Peyer's patch (tissue), 4 donors: ENCODE measurements at regions not wholly inside any gene's neighbourhood (a gene's known extent, or its start where the extent isn't known, plus 50 kb on each side); places are given as distances from the start of the nearest gene placed in this dataset.

Experiments
- DNase-seq, 3 donors: peaks; one replicate each; pipeline ENCODE4 v3.0.0-alpha.2; 2017 to 2019
- H3K27ac ChIP-seq, 4 donors: fragments of 200-600 bp; sonication (generic); one replicate each; pipeline ENCODE4 v1.5.1; 2016 to 2019
- H3K27me3 ChIP-seq, 2 donors: fragments of 200-600 bp; sonication (generic); one replicate each; pipeline ENCODE4 v1.5.1; 2019
- H3K36me3 ChIP-seq, 3 donors: fragments of 200-600 bp; sonication (generic); one replicate each; pipeline ENCODE4 v1.5.1; 2016 to 2019
- H3K4me1 ChIP-seq, 4 donors: fragments of 200-600 bp; sonication (generic); one replicate each; pipeline ENCODE4 v1.5.1; 2016 to 2019
- H3K4me3 ChIP-seq, 4 donors: fragments of 200-600 bp; sonication (generic); 1 replicate in 3 of 4; 2 replicates in 1 of 4; pipeline ENCODE4 v1.5.1; 2016 to 2019; ENCODE audit warnings: mild to moderate bottlenecking in 1 of 4
- H3K9me3 ChIP-seq, 4 donors: fragments of 200-600 bp; sonication (generic); one replicate each; pipeline ENCODE4 v1.5.1; 2016 to 2019; ENCODE audit warnings: mild to moderate bottlenecking in 1 of 4
- POLR2A ChIP-seq, 2 donors: fragments of 450-650 bp; IDR thresholded peaks; one replicate each; pipeline ENCODE4 v1.5.1; 2017; ENCODE audit warnings: antibody characterized with exemption in 2 of 2, mild to moderate bottlenecking in 2 of 2, moderate library complexity in 2 of 2
- TF ChIP-seq, protein P1 (sequence below), 6 experiments: fragments of 450-650 bp in 4 of 6; fragments of 200-600 bp in 2 of 6; sonication (generic) in 1 of 6; IDR thresholded peaks; one replicate each; pipeline ENCODE4 v1.5.1; 2017 to 2019; ENCODE audit warnings: antibody characterized with exemption in 6 of 6, mild to moderate bottlenecking in 3 of 6, moderate library complexity in 1 of 6

GRCh38 chr10:52450762-52451291, 136.7 kb downstream of the DKK1 start:
- TF ChIP-seq POLR2A (IDR thresholded peaks at IDR 0.05), result no peak
- TF ChIP-seq, protein P1, sequence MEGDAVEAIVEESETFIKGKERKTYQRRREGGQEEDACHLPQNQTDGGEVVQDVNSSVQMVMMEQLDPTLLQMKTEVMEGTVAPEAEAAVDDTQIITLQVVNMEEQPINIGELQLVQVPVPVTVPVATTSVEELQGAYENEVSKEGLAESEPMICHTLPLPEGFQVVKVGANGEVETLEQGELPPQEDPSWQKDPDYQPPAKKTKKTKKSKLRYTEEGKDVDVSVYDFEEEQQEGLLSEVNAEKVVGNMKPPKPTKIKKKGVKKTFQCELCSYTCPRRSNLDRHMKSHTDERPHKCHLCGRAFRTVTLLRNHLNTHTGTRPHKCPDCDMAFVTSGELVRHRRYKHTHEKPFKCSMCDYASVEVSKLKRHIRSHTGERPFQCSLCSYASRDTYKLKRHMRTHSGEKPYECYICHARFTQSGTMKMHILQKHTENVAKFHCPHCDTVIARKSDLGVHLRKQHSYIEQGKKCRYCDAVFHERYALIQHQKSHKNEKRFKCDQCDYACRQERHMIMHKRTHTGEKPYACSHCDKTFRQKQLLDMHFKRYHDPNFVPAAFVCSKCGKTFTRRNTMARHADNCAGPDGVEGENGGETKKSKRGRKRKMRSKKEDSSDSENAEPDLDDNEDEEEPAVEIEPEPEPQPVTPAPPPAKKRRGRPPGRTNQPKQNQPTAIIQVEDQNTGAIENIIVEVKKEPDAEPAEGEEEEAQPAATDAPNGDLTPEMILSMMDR (IDR thresholded peaks at IDR 0.05), result no peak
- no peaks in the 10 kb centered on the region for H3K36me3 ChIP-seq
- H3K4me1 ChIP-seq, result no peaks in the 10 kb centered on the region
- H3K27ac ChIP-seq, result no peak overlapping the region
- DNase-seq, result no peak
- H3K9me3 ChIP-seq, result no peaks in the 10 kb centered on the region
- no peak overlapping the region for H3K4me3 ChIP-seq
- H3K27me3 ChIP-seq, result no peaks in the 10 kb centered on the region

GRCh38 chr10:52451817-52452216, 137.7 kb downstream of the DKK1 start:
- Histone ChIP-seq H3K27me3 (no peaks in the 10 kb centered on the region), H3K4me3 (no peak overlapping the region), H3K36me3 (no peaks in the 10 kb centered on the region), H3K4me1 (no peaks in the 10 kb centered on the region), H3K27ac (no peak overlapping the region), H3K9me3 (no peaks in the 10 kb centered on the region)
- no peak for TF ChIP-seq POLR2A (IDR thresholded peaks at IDR 0.05)
- TF ChIP-seq, protein P1 (IDR thresholded peaks at IDR 0.05), result no peak
- no peak for DNase-seq

GRCh38 chr10:52452600-52453493, 138.8 kb downstream of the DKK1 start:
- Histone ChIP-seq H3K4me3 (no peak overlapping the region), H3K4me1 (no peaks in the 10 kb centered on the region), H3K27ac (no peak overlapping the region), H3K9me3 (no peaks in the 10 kb centered on the region), H3K36me3 (no peaks in the 10 kb centered on the region), H3K27me3 (no peaks in the 10 kb centered on the region)
- TF ChIP-seq POLR2A (IDR thresholded peaks at IDR 0.05), result no peak
- TF ChIP-seq, protein P1 (IDR thresholded peaks at IDR 0.05), result no peak
- DNase-seq, result no peak

DNA sequence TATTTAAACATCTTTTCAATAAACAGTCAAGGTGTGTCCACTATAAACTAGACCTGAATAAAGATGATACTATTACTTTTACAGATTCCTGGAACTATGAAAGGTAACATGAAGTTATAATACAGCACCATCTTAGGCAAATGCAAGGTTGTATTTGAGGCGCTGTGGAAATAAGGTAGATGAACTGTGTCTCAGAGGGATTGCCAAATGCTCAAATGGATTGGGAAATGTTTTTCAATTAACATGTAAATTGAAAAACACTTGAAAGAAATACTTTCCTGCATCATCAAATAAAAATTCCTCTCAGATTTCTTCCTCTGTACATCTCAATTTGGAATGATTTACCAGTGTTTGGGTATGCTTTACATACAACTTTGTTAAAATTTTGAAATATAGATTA, 139.4 kb downstream of the DKK1 start:
- Histone ChIP-seq H3K4me3 (no peak overlapping the region), H3K27me3 (no peaks in the 10 kb centered on the region), H3K36me3 (no peaks in the 10 kb centered on the region), H3K27ac (no peak overlapping the region), H3K4me1 (no peaks in the 10 kb centered on the region), H3K9me3 (no peaks in the 10 kb centered on the region)
- DNase-seq, result no peak
- no peak for TF ChIP-seq POLR2A (IDR thresholded peaks at IDR 0.05)
- TF ChIP-seq, protein P1 (IDR thresholded peaks at IDR 0.05), result no peak

GRCh38 chr10:52454491-52454890, 140.4 kb downstream of the DKK1 start:
- Histone ChIP-seq H3K9me3 (no peaks in the 10 kb centered on the region), H3K4me3 (no peak overlapping the region), H3K4me1 (no peaks in the 10 kb centered on the region), H3K27ac (no peak overlapping the region), H3K36me3 (no peaks in the 10 kb centered on the region), H3K27me3 (no peaks in the 10 kb centered on the region)
- no peak for DNase-seq
- TF ChIP-seq, protein P1 (IDR thresholded peaks at IDR 0.05), result no peak
- no peak for TF ChIP-seq POLR2A (IDR thresholded peaks at IDR 0.05)
